Activated CD8-positive, alpha-beta memory T cell treated with anti-CD3 and anti-CD28 coated beads for 1 hour (primary cell): ENCODE measurements at regions not wholly inside any gene's neighbourhood (a gene's known extent, or its start where the extent isn't known, plus 50 kb on each side); places are given as distances from the start of the nearest gene placed in this dataset.

ENCODE experiments used
- DNase-seq, 2 donors: peaks; one replicate each; pipeline ENCODE4 v3.0.0-alpha.2; 2020; ENCODE audit warnings: low read depth in 1 of 2; ENCODE audit errors: extremely low read depth in 1 of 2

DNA sequence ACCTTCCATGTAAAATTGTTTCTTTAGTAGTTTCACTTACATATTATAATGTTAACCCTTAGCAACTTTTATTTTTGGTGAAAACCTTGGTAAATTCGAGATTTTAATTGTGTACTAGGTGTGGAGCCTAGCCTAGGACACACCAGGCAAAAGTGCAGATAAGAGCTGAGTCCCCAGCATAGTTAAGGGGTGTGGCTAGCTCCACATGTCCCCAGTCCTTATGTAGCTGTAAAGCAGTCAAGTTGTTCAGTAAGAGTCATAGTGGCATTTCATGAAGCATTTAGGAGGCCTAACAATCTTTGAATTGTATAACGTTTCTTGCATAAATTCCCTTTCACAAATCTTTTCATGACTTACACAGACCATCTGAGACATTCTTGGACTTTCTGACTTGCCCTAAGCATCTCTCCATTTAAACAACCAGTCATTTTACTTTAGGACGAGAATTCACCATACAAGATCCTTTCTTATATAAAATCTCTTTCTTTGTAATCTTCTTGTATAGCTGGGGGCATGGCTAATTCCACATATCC, 53.8 kb upstream of the INHBA start:
- no peak for DNase-seq

DNA sequence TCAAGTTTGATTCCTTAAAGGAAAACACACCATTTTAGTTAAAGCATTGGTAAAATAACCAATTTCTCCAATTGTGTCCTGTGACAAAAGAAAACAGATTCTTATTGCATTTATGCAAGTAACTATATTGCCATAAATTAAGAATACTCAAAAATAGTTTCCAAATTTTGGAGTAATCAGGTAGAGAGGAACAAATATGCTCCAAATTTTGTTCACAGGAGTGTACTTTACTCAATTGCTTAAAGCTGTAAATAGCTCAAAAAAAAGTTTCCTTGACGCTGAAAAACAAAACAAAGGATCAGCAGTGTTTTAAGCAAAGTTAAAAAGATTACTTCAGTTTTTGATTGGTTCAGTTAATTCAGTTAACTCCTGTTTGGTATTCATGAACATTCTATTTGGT, 52.2 kb upstream of the INHBA start:
- no peak for DNase-seq

DNA sequence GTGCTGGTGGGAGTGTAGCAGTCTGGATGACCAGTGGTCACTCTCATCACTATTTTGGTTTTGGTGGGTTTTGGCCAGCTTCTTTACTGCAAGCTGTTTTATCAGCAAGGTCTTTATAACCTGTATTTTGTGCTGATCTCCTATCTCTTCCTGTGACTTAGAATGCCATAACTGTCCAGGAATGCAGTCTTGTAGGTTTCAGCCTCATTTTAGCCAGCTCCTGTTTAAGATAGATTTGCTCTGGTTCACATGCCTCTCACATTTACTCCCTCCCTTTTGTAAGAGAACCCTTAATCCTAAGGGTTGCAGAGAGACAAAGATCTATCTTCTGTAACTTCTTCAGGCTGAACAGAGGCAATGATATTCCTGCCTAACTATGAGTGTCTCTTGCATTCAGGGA, 51.2 kb upstream of the INHBA start:
- DNase-seq = no peak
